ENCODE measurements at regions not wholly inside any gene's neighbourhood (a gene's known extent, or its start where the extent isn't known, plus 50 kb on each side); places are given as distances from the start of the nearest gene placed in this dataset.
"Not testable (repeated sequence)": the region's sequence is repeated elsewhere in the genome, so short reads cannot be mapped to it uniquely, and the experiment has no call there.

GRCh38 chr10:29730458-29730857 is 95.7 kb upstream of the SVIL start:
- no peak for DNase-seq

GRCh38 chr10:29728541-29729049 is 93.8 kb upstream of the SVIL start:
- DNase-seq = no peak

- DNase-seq = not testable (repeated sequence)
These were observed 91.2 kb upstream of the SVIL start for GRCh38 chr10:29725927-29726326.

- no peak for DNase-seq
These were observed 90.5 kb upstream of the SVIL start for GRCh38 chr10:29725133-29725720.

GRCh38 chr10:29723726-29724125 is 89.0 kb upstream of the SVIL start:
- no peak for DNase-seq

- no peak for DNase-seq
These were observed 88.0 kb upstream of the SVIL start for GRCh38 chr10:29722777-29723176.

GRCh38 chr10:29720149-29720548 is 85.4 kb upstream of the SVIL start:
- no peak for DNase-seq

GRCh38 chr10:29719281-29719675 is 84.5 kb upstream of the SVIL start:
- no peak for DNase-seq

GRCh38 chr10:29715296-29715695 is 80.5 kb upstream of the SVIL start:
- DNase-seq = no peak

GRCh38 chr10:29714096-29714874 is 79.5 kb upstream of the SVIL start:
- DNase-seq = no peak

GRCh38 chr10:29713450-29713849 is 78.7 kb upstream of the SVIL start:
- DNase-seq = no peak

- DNase-seq = no peak
These were observed 77.3 kb upstream of the SVIL start for GRCh38 chr10:29712108-29712507.

GRCh38 chr10:29710128-29710527 is 75.4 kb upstream of the SVIL start:
- DNase-seq = no peak

GRCh38 chr10:29709484-29710002 is 74.8 kb upstream of the SVIL start:
- no peak for DNase-seq

GRCh38 chr10:29703271-29703670 is 68.5 kb upstream of the SVIL start:
- DNase-seq = peak in 1 of 2 donors; percentile 33

- DNase-seq = no peak
These were observed 67.7 kb upstream of the SVIL start for GRCh38 chr10:29702273-29703164.

- no peak for DNase-seq
These were observed 66.5 kb upstream of the SVIL start for GRCh38 chr10:29701306-29701705.

GRCh38 chr10:29699621-29700020 is 64.8 kb upstream of the SVIL start:
- DNase-seq = no peak

- DNase-seq = no peak
These were observed 64.2 kb upstream of the SVIL start for GRCh38 chr10:29698773-29699490.

- DNase-seq = not testable (repeated sequence)
These were observed 61.8 kb upstream of the SVIL start for GRCh38 chr10:29696581-29696980.

- DNase-seq = no peak
These were observed 59.4 kb upstream of the SVIL start for GRCh38 chr10:29694121-29694520.
